ENCODE measurements at regions not wholly inside any gene's neighbourhood (a gene's known extent, or its start where the extent isn't known, plus 50 kb on each side); places are given as distances from the start of the nearest gene placed in this dataset.
"Not testable (repeated sequence)": the region's sequence is repeated elsewhere in the genome, so short reads cannot be mapped to it uniquely, and the experiment has no call there.

- TF ChIP-seq CTCF (IDR thresholded peaks at IDR 0.05; ENCODE audit: low read depth, low read length), result no peak
- in situ Hi-C loops (cut with HindIII; ENCODE audit: low sequenced_read_pairs), result no loop called here
- no peak overlapping the region for H3K4me3 ChIP-seq (ENCODE audit: low read depth, low read length)
- no peak for DNase-seq (ENCODE audit: low read depth, low spot score)
Observed at GRCh38 chr10:125605167-125605566, 77.8 kb downstream of the TEX36 start.

- no peak for TF ChIP-seq CTCF (IDR thresholded peaks at IDR 0.05; ENCODE audit: low read depth, low read length)
- no peak overlapping the region for H3K4me3 ChIP-seq (ENCODE audit: low read depth, low read length)
- in situ Hi-C loops (cut with HindIII; ENCODE audit: low sequenced_read_pairs), result no loop called here
- no peak for DNase-seq (ENCODE audit: low read depth, low spot score)
Observed at GRCh38 chr10:125602825-125603224, 80.1 kb downstream of the TEX36 start.

- no peak overlapping the region for H3K4me3 ChIP-seq (ENCODE audit: low read depth, low read length)
- no peak for DNase-seq (ENCODE audit: low read depth, low spot score)
- no peak for TF ChIP-seq CTCF (IDR thresholded peaks at IDR 0.05; ENCODE audit: low read depth, low read length)
- in situ Hi-C loops (cut with HindIII; ENCODE audit: low sequenced_read_pairs), result no loop called here
Observed at GRCh38 chr10:125599194-125599593, 83.8 kb downstream of the TEX36 start.

GRCh38 chr10:125595911-125596310 lies 87.1 kb downstream of the TEX36 start:
- in situ Hi-C loops (cut with HindIII; ENCODE audit: low sequenced_read_pairs), result no loop called here
- H3K4me3 ChIP-seq (ENCODE audit: low read depth, low read length), result no peak overlapping the region
- no peak for DNase-seq (ENCODE audit: low read depth, low spot score)
- no peak for TF ChIP-seq CTCF (IDR thresholded peaks at IDR 0.05; ENCODE audit: low read depth, low read length)

GRCh38 chr10:125593644-125594043 lies 89.3 kb downstream of the TEX36 start:
- DNase-seq (ENCODE audit: low read depth, low spot score), result no peak
- in situ Hi-C loops (cut with HindIII; ENCODE audit: low sequenced_read_pairs), result no loop called here
- H3K4me3 ChIP-seq (ENCODE audit: low read depth, low read length), result no peak overlapping the region
- TF ChIP-seq CTCF (IDR thresholded peaks at IDR 0.05; ENCODE audit: low read depth, low read length), result no peak

GRCh38 chr10:125592897-125593296 lies 90.1 kb downstream of the TEX36 start:
- no peak for TF ChIP-seq CTCF (IDR thresholded peaks at IDR 0.05; ENCODE audit: low read depth, low read length)
- in situ Hi-C loops (cut with HindIII; ENCODE audit: low sequenced_read_pairs), result no loop called here

GRCh38 chr10:125591886-125592285 lies 91.1 kb downstream of the TEX36 start:
- no peak for DNase-seq (ENCODE audit: low read depth, low spot score)
- H3K4me3 ChIP-seq (ENCODE audit: low read depth, low read length), result no peak overlapping the region
- in situ Hi-C loops (cut with HindIII; ENCODE audit: low sequenced_read_pairs), result no loop called here
- no peak for TF ChIP-seq CTCF (IDR thresholded peaks at IDR 0.05; ENCODE audit: low read depth, low read length)

More at GRCh38 chr10:125592897-125593296, 90.1 kb downstream of the TEX36 start:
- H3K4me3 ChIP-seq (ENCODE audit: low read depth, low read length), result no peak overlapping the region
- DNase-seq (ENCODE audit: low read depth, low spot score), result no peak

- in situ Hi-C loops (cut with HindIII; ENCODE audit: low sequenced_read_pairs); DNase-seq (ENCODE audit: low read depth, low spot score); H3K4me3 ChIP-seq (ENCODE audit: low read depth, low read length): not testable (repeated sequence)
Observed at GRCh38 chr10:125588738-125589137, 94.2 kb downstream of the TEX36 start.
